Transverse colon (tissue), 4 donors: ENCODE measurements at regions not wholly inside any gene's neighbourhood (a gene's known extent, or its start where the extent isn't known, plus 50 kb on each side); places are given as distances from the start of the nearest gene placed in this dataset.

Experiments used
- DNase-seq: peaks from one replicate; pipeline ENCODE4 v3.0.0-alpha.2; 2019
- H3K27ac ChIP-seq, 4 donors: fragments of 200-600 bp; sonication (generic); 2 replicates each; pipeline ENCODE4 v1.5.1; 2016 to 2018; ENCODE audit warnings: inconsistent platforms in 4 of 4
- H3K27me3 ChIP-seq: fragments of 200-600 bp; sonication (generic); 2 replicates; pipeline ENCODE4 v1.5.1; 2017; ENCODE audit warnings: inconsistent platforms
- H3K36me3 ChIP-seq, 4 donors: fragments of 200-600 bp; sonication (generic); 2 replicates each; pipeline ENCODE4 v1.5.1; 2017 to 2019; ENCODE audit warnings: inconsistent platforms in 4 of 4
- H3K4me1 ChIP-seq, 4 donors: fragments of 200-600 bp; sonication (generic); 2 replicates each; pipeline ENCODE4 v1.5.1; 2017 to 2020; ENCODE audit warnings: inconsistent platforms in 4 of 4
- H3K4me3 ChIP-seq, 4 donors: fragments of 200-600 bp; sonication (generic); 1 replicate in 1 of 4; 2 replicates in 3 of 4; pipeline versions ENCODE4 v1.5.1 to v1.6.1; 2017 to 2019; ENCODE audit warnings: inconsistent platforms in 4 of 4
- H3K9me3 ChIP-seq, 2 donors: fragments of 200-600 bp; sonication (generic); 2 replicates each; pipeline ENCODE4 v1.5.1; 2017 to 2019; ENCODE audit warnings: inconsistent platforms in 2 of 2
- CTCF ChIP-seq, 5 experiments: fragments of 200-600 bp in 3 of 5; fragments of 450-650 bp in 2 of 5; sonication (generic) in 3 of 5; IDR thresholded peaks; 1 replicate in 2 of 5; 2 replicates in 3 of 5; pipeline ENCODE4 v1.5.1; 2016 to 2017; ENCODE audit warnings: antibody characterized with exemption in 5 of 5, inconsistent platforms in 3 of 5, mild to moderate bottlenecking in 2 of 5, moderate library complexity in 1 of 5
- EP300 ChIP-seq: sonication (generic); formaldehyde crosslinking; IDR thresholded peaks from one replicate; pipeline ENCODE4 v1.6.1; 2017; ENCODE audit warnings: antibody characterized with exemption, low read depth
- POLR2A ChIP-seq: fragments of 450-650 bp; IDR thresholded peaks from one replicate; pipeline ENCODE4 v1.6.1; 2016; ENCODE audit warnings: antibody characterized with exemption, mild to moderate bottlenecking, moderate library complexity
- POLR2AphosphoS5 ChIP-seq, 3 donors: sonication (generic); formaldehyde crosslinking; IDR thresholded peaks; one replicate each; pipeline ENCODE4 v1.6.1; 2016; ENCODE audit warnings: antibody characterized with exemption in 3 of 3
- WGBS, 2 donors: methylation state at CpG; one replicate each; pipeline ENCODE4 v1.1.5; 2018; ENCODE audit warnings: low coverage in 1 of 2; 5-methylcytosine and 5-hydroxymethylcytosine counted together
- in situ Hi-C, 4 donors: fragments of 200-750 bp; cut with MboI; loops; one replicate each; pipeline versions ENCODE4 v1.15.0 to v1.15.1; 2017; ENCODE audit warnings: low sequenced_read_pairs in 3 of 4, low pct_ligation_motif_present in 1 of 4, low pct_unique_long_range_greater_than_20kb in 1 of 4
- intact Hi-C: fragments of 100-400 bp; cut with DNase I; formaldehyde crosslinking; loops from one replicate; pipeline ENCODE4 v1.15.1; 2023; ENCODE audit warnings: low total_unique reads

- intact Hi-C loops, result no loop called here
- no peaks in the 10 kb centered on the region for H3K4me1 ChIP-seq
- in situ Hi-C loops, result no loop called here
- H3K27me3 ChIP-seq, result no peaks in the 10 kb centered on the region
- no peak overlapping the region for H3K4me3 ChIP-seq
- DNase-seq, result no peak
- H3K36me3 ChIP-seq, result no peaks in the 10 kb centered on the region
- no peak for TF ChIP-seq EP300
- TF ChIP-seq CTCF (IDR thresholded peaks at IDR 0.05), result no peak
- no peak for TF ChIP-seq POLR2AphosphoS5 (IDR thresholded peaks at IDR 0.05)
- no peak for TF ChIP-seq POLR2A
- peaks cover 0 to 5% of the 10 kb centered on the region in 2 donors for H3K9me3 ChIP-seq
- WGBS, 2 donors, result 86 to 88% methylated on average over 5 to 6 of the region's 6 CpGs
- no peak overlapping the region for H3K27ac ChIP-seq
These were observed 1261.3 kb downstream of the SI start for GRCh38 chr3:163817015-163817414.

DNA sequence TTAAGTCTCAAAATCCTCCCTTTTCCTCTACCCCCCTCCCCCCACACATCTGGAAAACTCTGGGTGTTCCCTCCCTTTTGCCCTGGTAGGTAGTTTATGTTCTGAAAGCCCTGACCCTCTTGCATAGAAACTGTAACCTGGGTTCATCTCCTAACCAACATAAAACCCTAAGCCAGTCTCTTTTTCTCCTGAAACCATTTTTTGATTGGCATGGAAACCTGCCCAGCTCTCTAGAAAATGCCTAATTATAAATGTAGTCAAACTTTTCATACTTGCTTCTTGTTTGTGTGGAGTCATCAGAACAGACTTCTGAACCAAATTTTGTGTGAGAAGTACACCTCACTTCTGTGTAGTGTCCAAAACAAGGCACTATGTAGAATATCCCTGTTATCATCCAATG is 1264.4 kb downstream of the SI start:
- no peak for DNase-seq

DNA sequence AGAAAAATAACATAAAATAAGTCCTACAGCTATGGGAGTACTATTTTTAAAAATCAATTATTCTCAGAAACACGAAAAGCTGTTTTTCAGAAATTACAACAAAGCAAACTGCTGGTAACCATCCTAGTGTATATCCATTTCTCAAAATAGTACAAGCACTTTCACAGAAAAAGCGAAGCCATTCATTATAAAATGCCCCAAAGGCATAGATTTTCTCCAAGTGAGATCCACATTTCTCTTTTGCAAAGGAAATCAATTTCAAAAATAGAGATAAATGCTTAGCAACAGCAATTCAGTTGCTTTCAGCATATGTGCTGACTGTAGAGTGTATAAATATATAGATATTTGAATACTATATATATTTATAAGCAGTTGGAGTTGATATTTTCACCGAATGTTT is 1266.3 kb downstream of the SI start:
- WGBS, 2 donors, result 67 to 73% methylated on average over 3 of the region's 3 CpGs
- Histone ChIP-seq H3K36me3 (no peaks in the 10 kb centered on the region), H3K4me3 (no peak overlapping the region), H3K4me1 (no peaks in the 10 kb centered on the region), H3K27me3 (no peaks in the 10 kb centered on the region), H3K27ac (no peak overlapping the region), H3K9me3 (peaks cover 0 to 5% of the 10 kb centered on the region in 2 donors)
- DNase-seq, result no peak
- in situ Hi-C loops, result no loop called here
- no peak for TF ChIP-seq POLR2A
- TF ChIP-seq EP300, result no peak
- no peak for TF ChIP-seq CTCF (IDR thresholded peaks at IDR 0.05)
- TF ChIP-seq POLR2AphosphoS5 (IDR thresholded peaks at IDR 0.05), result no peak
- intact Hi-C loops, result no loop called here

More for the DNA sequence above, 1264.4 kb downstream of the SI start:
- intact Hi-C loops (no loop called here), in situ Hi-C loops (no loop called here)
- H3K4me3 ChIP-seq, result no peak overlapping the region
- H3K9me3 ChIP-seq, result peaks cover 0 to 5% of the 10 kb centered on the region in 2 donors
- H3K27me3 ChIP-seq, result no peaks in the 10 kb centered on the region
- no peak overlapping the region for H3K27ac ChIP-seq
- no peaks in the 10 kb centered on the region for H3K36me3 ChIP-seq
- no peaks in the 10 kb centered on the region for H3K4me1 ChIP-seq
- TF ChIP-seq POLR2AphosphoS5 (IDR thresholded peaks at IDR 0.05), result no peak
- TF ChIP-seq EP300, result no peak
- TF ChIP-seq POLR2A, result no peak
- TF ChIP-seq CTCF (IDR thresholded peaks at IDR 0.05), result no peak

DNA sequence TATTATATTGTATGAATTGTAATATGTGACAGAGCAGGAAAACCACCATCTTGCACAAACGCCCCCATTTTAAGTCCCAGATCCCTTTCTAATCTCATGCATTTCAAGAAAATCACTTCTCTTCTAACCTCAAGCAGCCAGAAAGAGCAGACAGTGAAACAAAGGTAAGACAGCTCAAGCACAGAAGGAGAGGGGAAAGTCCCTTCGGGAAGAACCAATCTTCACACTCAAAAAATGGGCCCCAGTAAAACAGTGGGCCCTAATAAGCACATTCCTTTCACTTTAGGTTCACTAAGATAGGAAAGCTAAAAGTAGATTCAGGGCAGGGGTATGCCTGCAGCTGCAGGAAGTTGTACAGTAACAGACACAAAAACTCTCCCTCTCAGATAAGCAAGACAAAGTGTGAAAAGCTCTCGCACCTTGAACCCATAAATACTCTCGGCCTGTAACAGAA is 1268.7 kb downstream of the SI start:
- Histone ChIP-seq H3K36me3 (no peaks in the 10 kb centered on the region), H3K4me1 (no peaks in the 10 kb centered on the region), H3K9me3 (no peaks in the 10 kb centered on the region), H3K27me3 (no peaks in the 10 kb centered on the region), H3K4me3 (no peak overlapping the region), H3K27ac (no peak overlapping the region)
- WGBS, 2 donors, result 43 to 44% methylated on average over 4 of the region's 4 CpGs
- no peak for TF ChIP-seq POLR2A
- no peak for TF ChIP-seq POLR2AphosphoS5 (IDR thresholded peaks at IDR 0.05)
- TF ChIP-seq CTCF (IDR thresholded peaks at IDR 0.05), result no peak
- no peak for TF ChIP-seq EP300
- no peak for DNase-seq
- intact Hi-C loops, result no loop called here
- in situ Hi-C loops, result no loop called here
